A673 (cell line): ENCODE measurements at regions not wholly inside any gene's neighbourhood (a gene's known extent, or its start where the extent isn't known, plus 50 kb on each side); places are given as distances from the start of the nearest gene placed in this dataset.

ENCODE experiments used
- BruUV-seq: library from RNA; stranded (reverse); fragments of 400-500 nt; replicated peaks from 2 replicates; lab custom pipeline; 2021; lab: Mats Ljungman, UMichigan
- CTCF ChIA-PET: fragments of 300-600 bp; sonication (Branson Sonifier 250); formaldehyde crosslinking; loops from one replicate; lab custom pipeline; 2022; ENCODE audit warnings: antibody characterized with exemption; lab: Charles Lee
- POLR2A ChIA-PET: fragments of 300-600 bp; sonication (Branson Sonifier 250); formaldehyde crosslinking; loops from one replicate; lab custom pipeline; 2022; ENCODE audit warnings: antibody characterized with exemption; ENCODE audit not compliant: low non-redundant PET; lab: Charles Lee
- DNase-seq: peaks from one replicate; pipeline ENCODE4 v3.0.0-alpha.2; 2015; ENCODE audit warnings: low spot score
- H3K27ac ChIP-seq: fragments of 200-600 bp; sonication (generic); 2 replicates; pipeline ENCODE4 v1.5.1; 2016; ENCODE audit warnings: mixed run types, low read depth, mild to moderate bottlenecking, mixed read lengths, antibody characterized with exemption, low read length; ENCODE audit not compliant: poor library complexity, severe bottlenecking
- H3K27me3 ChIP-seq: fragments of 200-600 bp; sonication (generic); replicated peaks from 2 replicates; pipeline ENCODE4 v1.6.1; 2017; ENCODE audit warnings: mixed run types, low read depth, mild to moderate bottlenecking, mixed read lengths, antibody characterized with exemption, low read length; ENCODE audit not compliant: insufficient read depth, poor library complexity
- H3K36me3 ChIP-seq: fragments of 200-600 bp; sonication (generic); 2 replicates; pipeline ENCODE4 v1.6.1; 2016; ENCODE audit warnings: mixed run types, mild to moderate bottlenecking, mixed read lengths, antibody characterized with exemption, low read length; ENCODE audit not compliant: insufficient read depth, poor library complexity, severe bottlenecking
- H3K4me1 ChIP-seq: fragments of 200-600 bp; sonication (generic); 2 replicates; pipeline ENCODE4 v1.6.1; 2017; ENCODE audit warnings: mixed run types, mild to moderate bottlenecking, mixed read lengths, antibody characterized with exemption, low read length; ENCODE audit not compliant: insufficient read depth, poor library complexity, severe bottlenecking
- H3K4me3 ChIP-seq: fragments of 200-600 bp; sonication (generic); 2 replicates; pipeline ENCODE4 v1.5.1; 2016; ENCODE audit warnings: low read depth, mixed run types, mild to moderate bottlenecking, mixed read lengths, low read length; ENCODE audit not compliant: poor library complexity, severe bottlenecking
- H3K9me3 ChIP-seq: fragments of 200-600 bp; sonication (generic); 2 replicates; pipeline ENCODE4 v1.6.1; 2016; ENCODE audit warnings: mixed run types, low read depth, mild to moderate bottlenecking, mixed read lengths, antibody characterized with exemption, low read length; ENCODE audit not compliant: poor library complexity, severe bottlenecking
- CTCF ChIP-seq: fragments of 300-800, 200-600 bp; sonication (generic); conservative IDR thresholded peaks from 2 replicates; pipeline ENCODE4 v1.5.1; 2017; ENCODE audit warnings: low read depth, mild to moderate bottlenecking, antibody characterized with exemption, low read length, moderate library complexity, mixed read lengths
- EZH2 ChIP-seq: fragments of 200-600 bp; sonication (generic); IDR thresholded peaks from 2 replicates; pipeline ENCODE4 v1.6.1; 2017; ENCODE audit warnings: borderline replicate concordance, low read depth, mild to moderate bottlenecking, mixed read lengths, antibody characterized with exemption, low read length; ENCODE audit not compliant: poor library complexity, severe bottlenecking
- intact Hi-C: fragments of 100-400 bp; cut with micrococcal nuclease; formaldehyde crosslinking; loops from one replicate; pipeline ENCODE4 v1.10.0; 2022; ENCODE audit not compliant: unreplicated experiment

DNA sequence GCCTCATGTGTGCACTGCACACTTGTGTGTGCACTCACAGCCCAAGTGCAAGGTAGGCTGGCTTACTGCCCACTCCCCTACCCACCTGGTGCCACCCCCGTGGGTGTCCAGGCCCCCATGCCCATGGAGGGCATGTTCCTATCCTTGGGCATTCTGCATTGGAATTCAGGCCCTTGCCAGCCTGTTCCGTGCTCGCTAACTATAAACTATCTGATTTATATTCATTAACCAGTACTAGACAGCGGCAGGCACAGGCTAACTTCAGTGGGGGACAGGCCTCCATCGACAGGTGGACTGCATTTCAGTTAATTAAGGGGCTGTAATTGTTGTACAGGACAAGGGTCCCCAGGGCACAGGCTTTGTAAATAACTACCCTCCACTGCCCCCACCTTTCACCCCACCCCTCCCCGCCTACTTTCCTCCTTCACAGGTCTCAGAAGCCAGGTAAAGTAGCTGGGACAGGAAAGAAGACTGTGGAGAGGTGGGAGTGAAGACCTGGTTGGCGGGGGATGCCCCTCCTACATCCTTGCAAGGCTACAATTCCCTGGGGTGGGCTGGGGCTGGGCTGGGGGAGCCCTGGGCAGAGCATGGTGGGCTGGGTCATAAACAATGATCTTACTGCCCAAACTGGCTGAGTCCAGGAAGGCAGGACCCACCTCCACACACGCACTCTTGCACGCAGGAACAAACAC is 119.0 kb upstream of the LHX1 start:
- Histone ChIP-seq H3K27ac (no peak overlapping the region), H3K4me1 (no peaks in the 10 kb centered on the region), H3K36me3 (no peaks in the 10 kb centered on the region), H3K27me3 (no peaks in the 10 kb centered on the region), H3K9me3 (no peaks in the 10 kb centered on the region), H3K4me3 (no peak overlapping the region)
- ChIA-PET CTCF (no interaction called here), POLR2A (no interaction called here)
- no TSS peak for BruUV-seq
- TF ChIP-seq CTCF (no peak), EZH2 (no peak)
- intact Hi-C loops = no loop called here
- DNase-seq = no peak

GRCh38 chr17:36823850-36824677 is 113.2 kb upstream of the LHX1 start:
- H3K4me1 ChIP-seq = no peaks in the 10 kb centered on the region
- CTCF ChIA-PET = no interaction called here
- no peak for DNase-seq
- no peaks in the 10 kb centered on the region for H3K36me3 ChIP-seq
- BruUV-seq = no TSS peak
- H3K4me3 ChIP-seq = no peak overlapping the region
- H3K9me3 ChIP-seq = no peaks in the 10 kb centered on the region
- intact Hi-C loops = no loop called here
- TF ChIP-seq CTCF = no peak
- TF ChIP-seq EZH2 = no peak
- POLR2A ChIA-PET = no interaction called here
- H3K27ac ChIP-seq = no peak overlapping the region
- H3K27me3 ChIP-seq = peaks cover 3% of the 10 kb centered on the region

- POLR2A ChIA-PET = no interaction called here
- H3K9me3 ChIP-seq = no peaks in the 10 kb centered on the region
- no peak for DNase-seq
- peaks cover 3% of the 10 kb centered on the region for H3K27me3 ChIP-seq
- intact Hi-C loops = no loop called here
- H3K27ac ChIP-seq = no peak overlapping the region
- no peaks in the 10 kb centered on the region for H3K4me1 ChIP-seq
- BruUV-seq = no TSS peak
- CTCF ChIA-PET = no interaction called here
- H3K4me3 ChIP-seq = no peak overlapping the region
- TF ChIP-seq EZH2 (no peak), CTCF (no peak)
- no peaks in the 10 kb centered on the region for H3K36me3 ChIP-seq
Observed at GRCh38 chr17:36824678-36825101, 112.6 kb upstream of the LHX1 start.
